NCI-H1694 treated with DMSO at 0.1 percent for 48 hours (cell line): ENCODE measurements at regions not wholly inside any gene's neighbourhood (a gene's known extent, or its start where the extent isn't known, plus 50 kb on each side); places are given as distances from the start of the nearest gene placed in this dataset.

Source experiments
- DNase-seq: peaks from one replicate; lab custom pipeline; 2025; lab: John Stamatoyannopoulos, UW

GRCh38 chr7:35339811-35340210 is 85.9 kb upstream of the TBX20 start:
- no peak for DNase-seq

- DNase-seq = no peak
Measured at GRCh38 chr7:35336444-35336843, 82.5 kb upstream of the TBX20 start.

GRCh38 chr7:35334506-35334905 is 80.6 kb upstream of the TBX20 start:
- DNase-seq = no peak

GRCh38 chr7:35333265-35333664 is 79.4 kb upstream of the TBX20 start:
- DNase-seq = no peak

GRCh38 chr7:35331730-35332678 is 78.1 kb upstream of the TBX20 start:
- no peak for DNase-seq

- DNase-seq = no peak
Measured at GRCh38 chr7:35329026-35329425, 75.1 kb upstream of the TBX20 start.

GRCh38 chr7:35319606-35320005 is 65.7 kb upstream of the TBX20 start:
- DNase-seq = no peak

GRCh38 chr7:35316549-35316948 is 62.6 kb upstream of the TBX20 start:
- no peak for DNase-seq

GRCh38 chr7:35315517-35315916 is 61.6 kb upstream of the TBX20 start:
- no peak for DNase-seq

- no peak for DNase-seq
Measured at GRCh38 chr7:35314354-35314753, 60.5 kb upstream of the TBX20 start.

GRCh38 chr7:35313575-35313974 is 59.7 kb upstream of the TBX20 start:
- no peak for DNase-seq
